ENCODE measurements at regions not wholly inside any gene's neighbourhood (a gene's known extent, or its start where the extent isn't known, plus 50 kb on each side); places are given as distances from the start of the nearest gene placed in this dataset.

- TF ChIP-seq CTCF (IDR thresholded peaks at IDR 0.05; ENCODE audit: insufficient read depth, low read depth, low read length) (no peak), EZH2 (IDR thresholded peaks at IDR 0.05; ENCODE audit: insufficient read depth, low read length) (no peak)
These were observed 162.4 kb upstream of the DUSP10 start for GRCh38 chr1:221904319-221904718.
